Suprapubic skin (tissue), 4 donors: ENCODE measurements at regions not wholly inside any gene's neighbourhood (a gene's known extent, or its start where the extent isn't known, plus 50 kb on each side); places are given as distances from the start of the nearest gene placed in this dataset.

Experiments used
- POLR2A ChIP-seq, 2 donors: fragments of 450-650 bp; IDR thresholded peaks; one replicate each; pipeline ENCODE4 v1.6.1; 2017; ENCODE audit warnings: antibody characterized with exemption in 2 of 2, mild to moderate bottlenecking in 2 of 2, moderate library complexity in 2 of 2
- POLR2AphosphoS5 ChIP-seq, 3 donors: sonication (generic); formaldehyde crosslinking; IDR thresholded peaks; one replicate each; pipeline ENCODE4 v1.6.1; 2017; ENCODE audit warnings: antibody characterized with exemption in 3 of 3
- TF ChIP-seq, protein P1 (sequence below), 2 donors: fragments of 200-600 bp in 1 of 2; fragments of 450-650 bp in 1 of 2; sonication (generic) in 1 of 2; IDR thresholded peaks; one replicate each; pipeline ENCODE4 v1.5.1; 2016 to 2019; ENCODE audit warnings: antibody characterized with exemption in 2 of 2, mild to moderate bottlenecking in 1 of 2, moderate library complexity in 1 of 2

DNA sequence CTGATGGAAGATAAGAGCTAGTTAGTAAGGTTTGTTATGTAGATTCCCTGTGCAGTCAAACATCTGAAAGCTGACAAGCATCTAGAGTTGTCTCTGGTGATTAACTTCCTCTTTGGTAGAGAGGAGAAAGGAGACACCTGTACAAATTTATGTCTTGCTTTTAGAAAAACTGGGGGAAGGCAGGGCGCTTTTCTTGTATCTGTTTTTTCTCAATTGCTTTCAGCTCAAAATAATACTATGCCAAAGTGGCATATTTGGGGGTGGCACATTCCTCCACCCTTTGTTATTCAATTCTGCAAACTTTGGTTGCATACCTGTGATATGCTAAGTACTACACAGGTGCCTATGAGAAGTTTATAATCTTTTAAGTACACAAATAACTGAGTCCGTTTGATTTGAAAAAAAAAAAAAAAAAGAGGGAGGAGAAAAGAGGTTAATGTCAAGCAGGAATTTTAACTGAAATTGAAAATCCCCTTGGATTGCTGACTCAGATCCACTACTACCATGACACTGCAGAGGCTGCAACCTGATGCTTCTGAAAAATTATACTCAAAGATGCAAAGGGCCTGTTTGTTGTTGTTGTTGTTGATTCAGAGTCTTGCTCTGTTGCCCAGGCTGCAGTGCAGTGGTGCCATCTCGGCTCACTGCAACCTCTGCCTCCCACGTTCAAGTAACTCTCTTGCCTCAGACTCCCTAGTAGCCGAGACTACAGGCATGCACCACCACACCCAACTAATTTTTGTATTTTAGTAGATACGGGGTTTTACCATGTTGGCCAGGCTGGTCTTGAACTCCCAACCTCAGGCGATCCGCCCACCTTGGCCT lies 164.8 kb upstream of the NBEA start:
- no peak for TF ChIP-seq POLR2A (IDR thresholded peaks at IDR 0.05)
- TF ChIP-seq, protein P1, sequence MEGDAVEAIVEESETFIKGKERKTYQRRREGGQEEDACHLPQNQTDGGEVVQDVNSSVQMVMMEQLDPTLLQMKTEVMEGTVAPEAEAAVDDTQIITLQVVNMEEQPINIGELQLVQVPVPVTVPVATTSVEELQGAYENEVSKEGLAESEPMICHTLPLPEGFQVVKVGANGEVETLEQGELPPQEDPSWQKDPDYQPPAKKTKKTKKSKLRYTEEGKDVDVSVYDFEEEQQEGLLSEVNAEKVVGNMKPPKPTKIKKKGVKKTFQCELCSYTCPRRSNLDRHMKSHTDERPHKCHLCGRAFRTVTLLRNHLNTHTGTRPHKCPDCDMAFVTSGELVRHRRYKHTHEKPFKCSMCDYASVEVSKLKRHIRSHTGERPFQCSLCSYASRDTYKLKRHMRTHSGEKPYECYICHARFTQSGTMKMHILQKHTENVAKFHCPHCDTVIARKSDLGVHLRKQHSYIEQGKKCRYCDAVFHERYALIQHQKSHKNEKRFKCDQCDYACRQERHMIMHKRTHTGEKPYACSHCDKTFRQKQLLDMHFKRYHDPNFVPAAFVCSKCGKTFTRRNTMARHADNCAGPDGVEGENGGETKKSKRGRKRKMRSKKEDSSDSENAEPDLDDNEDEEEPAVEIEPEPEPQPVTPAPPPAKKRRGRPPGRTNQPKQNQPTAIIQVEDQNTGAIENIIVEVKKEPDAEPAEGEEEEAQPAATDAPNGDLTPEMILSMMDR (IDR thresholded peaks at IDR 0.05) = no peak
- no peak for TF ChIP-seq POLR2AphosphoS5 (IDR thresholded peaks at IDR 0.05)
